SK-N-SH (cell line): ENCODE measurements at regions not wholly inside any gene's neighbourhood (a gene's known extent, or its start where the extent isn't known, plus 50 kb on each side); places are given as distances from the start of the nearest gene placed in this dataset.

ENCODE experiments used
- CTCF ChIA-PET: fragments of 300-600, 350-600 bp; formaldehyde crosslinking; extraction: SDS; loops from one replicate; lab custom pipeline; 2021; lab: Yijun Ruan, JAX
- POLR2A ChIA-PET: fragments of 350-600 bp; sonication (Branson Sonifier 250); formaldehyde crosslinking; extraction: SDS; loops from one replicate; lab custom pipeline; 2020; ENCODE audit warnings: antibody characterized with exemption, inconsistent platforms; lab: Yijun Ruan, JAX
- DNase-seq: peaks from one replicate; pipeline ENCODE4 v3.0.0; 2012
- H2AFZ ChIP-seq: fragments of 200-600 bp; sonication (generic); 2 replicates; pipeline ENCODE4 v1.8.1; 2016; ENCODE audit warnings: antibody characterized with exemption, mild to moderate bottlenecking, low read depth
- H3F3A ChIP-seq: fragments of 200-600 bp; sonication (generic); replicated peaks from 2 replicates; pipeline ENCODE3; 2016; ENCODE audit warnings: antibody characterized with exemption, mild to moderate bottlenecking; ENCODE audit not compliant: insufficient read depth
- H3K27ac ChIP-seq, 2 experiments: fragments of 200-500 bp in 1 of 2; fragments of 200-600 bp in 1 of 2; sonication (Bioruptor generic) in 1 of 2; sonication (generic), shearing (Covaris generic) in 1 of 2; 2 replicates each; pipeline versions ENCODE4 v1.5.1 to v1.6.1; 2014 to 2016; ENCODE audit warnings: low read depth in 2 of 2, inconsistent platforms in 1 of 2, low read length in 1 of 2, mild to moderate bottlenecking in 1 of 2, mixed read lengths in 1 of 2
- H3K27me3 ChIP-seq: fragments of 200-600 bp; sonication (generic), shearing (Covaris generic); 2 replicates; pipeline ENCODE4 v1.6.1; 2016; ENCODE audit warnings: mixed run types; ENCODE audit not compliant: insufficient read depth
- H3K36me3 ChIP-seq, 2 experiments: fragments of 200-500 bp in 1 of 2; fragments of 200-600 bp in 1 of 2; sonication (Bioruptor generic) in 1 of 2; sonication (generic) in 1 of 2; replicated peaks in 1 of 2; 2 replicates each; pipeline versions ENCODE3 to v1.5.1; 2014 to 2016; ENCODE audit warnings: low read length in 1 of 2, mild to moderate bottlenecking in 1 of 2; ENCODE audit not compliant: insufficient read depth in 2 of 2, control insufficient read depth in 1 of 2
- H3K4me1 ChIP-seq, 2 experiments: fragments of 200-500 bp in 1 of 2; fragments of 200-600 bp in 1 of 2; sonication (Bioruptor generic) in 1 of 2; sonication (generic), shearing (Covaris generic) in 1 of 2; 2 replicates each; pipeline versions ENCODE4 v1.5.1 to v1.6.1; 2014 to 2016; ENCODE audit warnings: low read depth in 1 of 2, low read length in 1 of 2, mixed run types in 1 of 2; ENCODE audit not compliant: insufficient read depth in 2 of 2, control insufficient read depth in 1 of 2
- H3K4me2 ChIP-seq: fragments of 200-600 bp; sonication (generic), shearing (Covaris generic); 2 replicates; pipeline ENCODE4 v1.6.1; 2017; ENCODE audit warnings: mixed run types
- H3K4me3 ChIP-seq, 2 experiments: fragments of 200-500 bp in 1 of 2; fragments of 200-600 bp in 1 of 2; sonication (Bioruptor generic) in 1 of 2; sonication (generic), shearing (Covaris generic) in 1 of 2; 2 replicates each; pipeline versions ENCODE4 v1.5.1 to v1.8.1; 2014 to 2016; ENCODE audit warnings: low read depth in 2 of 2, inconsistent platforms in 1 of 2, low read length in 1 of 2, mild to moderate bottlenecking in 1 of 2, mixed read lengths in 1 of 2, moderate library complexity in 1 of 2
- H3K79me2 ChIP-seq: fragments of 200-600 bp; sonication (generic); 2 replicates; pipeline ENCODE4 v1.8.1; 2017; ENCODE audit warnings: mild to moderate bottlenecking; ENCODE audit not compliant: insufficient read depth
- H3K9ac ChIP-seq: fragments of 200-600 bp; sonication (generic); 2 replicates; pipeline ENCODE4 v1.6.1; 2017; ENCODE audit warnings: mixed run types
- H3K9me2 ChIP-seq: fragments of 200-600 bp; sonication (generic); 2 replicates; pipeline ENCODE4 v1.6.1; 2017; ENCODE audit warnings: mixed run types
- H3K9me3 ChIP-seq: fragments of 200-600 bp; sonication (generic); 2 replicates; pipeline ENCODE4 v1.6.1; 2017; ENCODE audit warnings: mixed run types, mild to moderate bottlenecking, moderate library complexity
- H4K20me1 ChIP-seq: fragments of 200-600 bp; sonication (generic); 2 replicates; pipeline ENCODE4 v1.6.1; 2017; ENCODE audit warnings: mild to moderate bottlenecking, mixed run types; ENCODE audit not compliant: insufficient read depth
- ELF1 ChIP-seq: IDR thresholded peaks from 2 replicates; pipeline ENCODE4 v1.4.0; 2012
- EZH2phosphoT487 ChIP-seq: fragments of 200-600 bp; sonication (generic); IDR thresholded peaks from 2 replicates; pipeline ENCODE4 v1.6.1; 2017; ENCODE audit warnings: low read depth, mixed run types, mild to moderate bottlenecking, antibody characterized with exemption, moderate library complexity, borderline replicate concordance
- FOXJ3 ChIP-seq: sonication (generic); formaldehyde crosslinking; IDR thresholded peaks from 2 replicates; pipeline ENCODE4 v1.5.1; 2020; ENCODE audit warnings: mild to moderate bottlenecking, missing genetic modification reagents
- GATA2 ChIP-seq: sonication (generic); formaldehyde crosslinking; IDR thresholded peaks from 2 replicates; pipeline ENCODE4 v1.5.0; 2020; ENCODE audit warnings: mild to moderate bottlenecking, missing genetic modification reagents
- MAX ChIP-seq: IDR thresholded peaks from 2 replicates; pipeline ENCODE4 v1.4.0; 2012; ENCODE audit warnings: low read depth
- MEF2A ChIP-seq: IDR thresholded peaks from 2 replicates; pipeline ENCODE4 v1.4.0; 2012; ENCODE audit warnings: low read depth, borderline replicate concordance
- NRF1 ChIP-seq: IDR thresholded peaks from 2 replicates; pipeline ENCODE4 v1.6.1; 2012; ENCODE audit warnings: low read depth, mild to moderate bottlenecking, low read length
- RAD21 ChIP-seq: IDR thresholded peaks from 2 replicates; pipeline ENCODE4 v1.6.1; 2012; ENCODE audit warnings: mild to moderate bottlenecking, low read length
- REST ChIP-seq: IDR thresholded peaks from 2 replicates; pipeline ENCODE4 v1.6.1; 2012; ENCODE audit warnings: mild to moderate bottlenecking, low read depth, low read length, moderate library complexity
- RFX5 ChIP-seq: IDR thresholded peaks from 2 replicates; pipeline ENCODE4 v1.6.1; 2012; ENCODE audit warnings: mild to moderate bottlenecking, improper control_type of control experiment, low read length
- RXRA ChIP-seq: IDR thresholded peaks from 2 replicates; pipeline ENCODE4 v1.4.0; 2012; ENCODE audit warnings: low read depth, mild to moderate bottlenecking, borderline replicate concordance
- SMC3 ChIP-seq: IDR thresholded peaks from 2 replicates; pipeline ENCODE4 v1.6.1; 2012; ENCODE audit warnings: low read depth, low read length, improper control_type of control experiment
- TAF1 ChIP-seq: IDR thresholded peaks from 2 replicates; pipeline ENCODE4 v1.6.1; 2012; ENCODE audit warnings: low read depth, mild to moderate bottlenecking, low read length, moderate library complexity, borderline replicate concordance
- TEAD4 ChIP-seq: IDR thresholded peaks from 2 replicates; pipeline ENCODE4 v1.4.0; 2012; ENCODE audit warnings: mild to moderate bottlenecking, borderline replicate concordance; ENCODE audit not compliant: insufficient read depth
- USF1 ChIP-seq: IDR thresholded peaks from 2 replicates; pipeline ENCODE4 v1.4.0; 2012; ENCODE audit warnings: low read depth, borderline replicate concordance
- YY1 ChIP-seq: IDR thresholded peaks from 2 replicates; pipeline ENCODE4 v1.4.0; 2012; ENCODE audit warnings: low read depth, mild to moderate bottlenecking
- ZBTB33 ChIP-seq: IDR thresholded peaks from 2 replicates; pipeline ENCODE4 v1.4.0; 2012; ENCODE audit warnings: low read depth, borderline replicate concordance

- no peak for TF ChIP-seq NRF1
- no peak for TF ChIP-seq RXRA
- TF ChIP-seq TEAD4: no peak
- TF ChIP-seq GATA2: no peak
- no peak for TF ChIP-seq EZH2phosphoT487
- no peak for TF ChIP-seq ELF1
- TF ChIP-seq USF1: no peak
- TF ChIP-seq MAX: no peak
- TF ChIP-seq FOXJ3 (CRISPR knock-in tag): no peak
- TF ChIP-seq TAF1: no peak
- TF ChIP-seq YY1: no peak
- no peak for TF ChIP-seq RAD21
- TF ChIP-seq SMC3: no peak
- TF ChIP-seq REST: no peak
- TF ChIP-seq ZBTB33: no peak
- no peak for TF ChIP-seq RFX5
- TF ChIP-seq MEF2A: no peak
- TF ChIP-seq, all 33 proteins: peak for 0
- Histone ChIP-seq H3K79me2 (no peaks in the 10 kb centered on the region), H3K4me1 (peaks cover 2 to 7% of the 10 kb centered on the region in 2 experiments; a peak in 3 of 4 replicates), H3K4me3 (no peak overlapping the region), H3F3A (peaks cover 25% of the 10 kb centered on the region), H3K9me2 (no peaks in the 10 kb centered on the region), H3K27ac (no peak overlapping the region), H2AFZ (no peak overlapping the region), H3K27me3 (no peaks in the 10 kb centered on the region), H3K36me3 (no peaks in the 10 kb centered on the region), H3K9ac (no peak overlapping the region), H3K9me3 (no peaks in the 10 kb centered on the region), H4K20me1 (no peaks in the 10 kb centered on the region), H3K4me2 (no peak overlapping the region)
- no peak for DNase-seq
- POLR2A ChIA-PET: no interaction called here
- CTCF ChIA-PET: interaction anchor here (0.6 kb wide), 1 partner anchor 948 kb away, joined by 5 read pairs; no protein-coding TSS in a partner anchor
These were observed 696.5 kb downstream of the CDH11 start for GRCh38 chr16:64425381-64425780.
